Left ventricle myocardium inferior (tissue), 1 donor: ENCODE measurements at regions not wholly inside any gene's neighbourhood (a gene's known extent, or its start where the extent isn't known, plus 50 kb on each side); places are given as distances from the start of the nearest gene placed in this dataset.

Experiments
- DNase-seq: peaks from one replicate; pipeline ENCODE4 v3.0.0-alpha.2; 2020
- H3K27ac ChIP-seq: fragments of 200-600 bp; replicated peaks from 2 replicates; pipeline ENCODE4 v1.8.0; 2021
- H3K27me3 ChIP-seq: fragments of 200-600 bp; 2 replicates; pipeline ENCODE4 v1.8.0; 2021; ENCODE audit warnings: low read depth
- H3K36me3 ChIP-seq: fragments of 200-600 bp; 2 replicates; pipeline ENCODE4 v1.8.0; 2021
- H3K4me1 ChIP-seq: fragments of 200-600 bp; 2 replicates; pipeline ENCODE4 v1.8.0; 2021
- H3K4me3 ChIP-seq: fragments of 200-600 bp; 2 replicates; pipeline ENCODE4 v1.8.0; 2021; ENCODE audit warnings: mild to moderate bottlenecking, moderate library complexity
- H3K9me3 ChIP-seq: fragments of 200-600 bp; replicated peaks from 2 replicates; pipeline ENCODE4 v1.8.0; 2021
- CTCF ChIP-seq: fragments of 200-600 bp; IDR thresholded peaks from 2 replicates; pipeline ENCODE4 v1.8.0; 2021; ENCODE audit warnings: antibody characterized with exemption, mild to moderate bottlenecking, borderline replicate concordance
- intact Hi-C: fragments of 100-400 bp; cut with micrococcal nuclease; formaldehyde crosslinking; loops from one replicate; pipeline ENCODE4 v1.11.0; 2022
- donor health status: DM: no; HTN: yes; CAD: no; lungs with severe emphysema.

- Histone ChIP-seq H3K27ac (no peak overlapping the region), H3K4me3 (no peak overlapping the region), H3K36me3 (no peaks in the 10 kb centered on the region), H3K9me3 (peaks cover 3% of the 10 kb centered on the region), H3K27me3 (no peaks in the 10 kb centered on the region), H3K4me1 (no peaks in the 10 kb centered on the region)
- intact Hi-C loops: no loop called here
- no peak for DNase-seq
- TF ChIP-seq CTCF: no peak
Measured at GRCh38 chr17:52476638-52477313, 318.3 kb upstream of the CA10 start.

GRCh38 chr17:52470553-52470952, 312.0 kb upstream of the CA10 start:
- Histone ChIP-seq H3K4me3 (no peak overlapping the region), H3K27me3 (no peaks in the 10 kb centered on the region), H3K9me3 (peaks cover 3% of the 10 kb centered on the region), H3K36me3 (no peaks in the 10 kb centered on the region), H3K4me1 (no peaks in the 10 kb centered on the region), H3K27ac (no peak overlapping the region)
- no peak for TF ChIP-seq CTCF
- DNase-seq: no peak
- intact Hi-C loops: no loop called here

- TF ChIP-seq CTCF: no peak
- DNase-seq: no peak
- intact Hi-C loops: no loop called here
- Histone ChIP-seq H3K9me3 (peaks cover 8% of the 10 kb centered on the region), H3K4me1 (no peaks in the 10 kb centered on the region), H3K4me3 (no peak overlapping the region), H3K27ac (no peak overlapping the region), H3K36me3 (no peaks in the 10 kb centered on the region), H3K27me3 (no peaks in the 10 kb centered on the region)
Measured at GRCh38 chr17:52465407-52465806, 306.9 kb upstream of the CA10 start.

- Histone ChIP-seq H3K4me3 (no peak overlapping the region), H3K27ac (no peak overlapping the region), H3K36me3 (no peaks in the 10 kb centered on the region), H3K27me3 (no peaks in the 10 kb centered on the region), H3K4me1 (no peaks in the 10 kb centered on the region), H3K9me3 (no peaks in the 10 kb centered on the region)
- intact Hi-C loops: no loop called here
- no peak for DNase-seq
- TF ChIP-seq CTCF: no peak
Measured at GRCh38 chr17:52451294-52451861, 292.9 kb upstream of the CA10 start.

GRCh38 chr17:52442350-52442749, 283.8 kb upstream of the CA10 start:
- Histone ChIP-seq H3K36me3 (no peaks in the 10 kb centered on the region), H3K27ac (no peak overlapping the region), H3K4me3 (no peak overlapping the region), H3K9me3 (no peaks in the 10 kb centered on the region), H3K4me1 (no peaks in the 10 kb centered on the region), H3K27me3 (no peaks in the 10 kb centered on the region)
- TF ChIP-seq CTCF: no peak
- DNase-seq: no peak
- intact Hi-C loops: no loop called here
